D341Med (cell line): ENCODE measurements at regions not wholly inside any gene's neighbourhood (a gene's known extent, or its start where the extent isn't known, plus 50 kb on each side); places are given as distances from the start of the nearest gene placed in this dataset.
"Not testable (repeated sequence)": the region's sequence is repeated elsewhere in the genome, so short reads cannot be mapped to it uniquely, and the experiment has no call there.

Experiments
- DNase-seq: peaks from one replicate; pipeline ENCODE4 v3.0.0; 2012; ENCODE audit warnings: low spot score

DNA sequence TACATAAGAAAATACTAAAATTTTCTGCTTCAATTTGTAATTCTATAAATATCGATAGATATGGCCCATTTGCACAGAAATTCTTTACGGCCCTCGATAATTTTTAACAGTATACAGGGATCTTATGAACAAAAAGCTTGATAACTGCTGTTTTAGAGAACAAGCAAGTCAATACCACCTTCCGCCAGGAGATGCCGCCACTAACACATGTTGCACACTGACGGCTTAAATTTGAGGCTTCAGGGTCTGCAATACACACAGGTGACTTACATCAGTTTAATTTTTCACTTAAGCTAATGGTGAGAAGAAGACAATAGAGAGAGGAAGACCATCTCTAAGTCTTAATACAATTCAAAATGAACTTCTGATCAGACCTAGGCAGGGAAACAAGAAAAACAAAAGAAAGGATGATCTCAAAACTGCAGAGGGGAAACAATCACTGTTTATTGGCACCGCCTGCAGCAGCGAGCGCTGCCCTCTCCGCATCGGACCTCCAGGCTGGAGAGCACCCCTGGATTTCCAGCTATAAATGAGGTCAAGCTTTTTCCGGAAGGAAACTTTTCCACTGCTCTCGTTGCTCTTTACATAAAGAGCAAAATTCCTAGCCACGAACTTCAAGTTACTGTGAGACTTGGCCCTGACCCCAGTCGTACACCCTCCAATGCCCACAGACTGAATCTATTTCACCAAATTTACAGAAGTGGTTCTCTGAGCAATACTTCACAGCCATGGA lies 53.9 kb downstream of the OTOR start:
- DNase-seq = peak; percentile 60

DNA sequence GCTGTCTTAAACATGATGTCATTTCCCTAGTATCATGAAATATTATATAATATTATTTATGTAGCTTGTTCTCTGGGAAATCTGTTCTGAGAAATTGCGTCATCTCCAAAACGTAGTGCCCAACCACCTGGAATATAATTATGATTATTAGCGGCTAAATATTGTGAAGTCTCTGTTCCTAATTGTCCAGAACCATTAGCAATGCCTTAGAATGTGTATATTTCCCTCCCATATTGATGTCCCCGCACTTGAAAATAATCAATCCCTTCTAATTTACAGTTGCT lies 54.4 kb downstream of the OTOR start:
- no peak for DNase-seq

DNA sequence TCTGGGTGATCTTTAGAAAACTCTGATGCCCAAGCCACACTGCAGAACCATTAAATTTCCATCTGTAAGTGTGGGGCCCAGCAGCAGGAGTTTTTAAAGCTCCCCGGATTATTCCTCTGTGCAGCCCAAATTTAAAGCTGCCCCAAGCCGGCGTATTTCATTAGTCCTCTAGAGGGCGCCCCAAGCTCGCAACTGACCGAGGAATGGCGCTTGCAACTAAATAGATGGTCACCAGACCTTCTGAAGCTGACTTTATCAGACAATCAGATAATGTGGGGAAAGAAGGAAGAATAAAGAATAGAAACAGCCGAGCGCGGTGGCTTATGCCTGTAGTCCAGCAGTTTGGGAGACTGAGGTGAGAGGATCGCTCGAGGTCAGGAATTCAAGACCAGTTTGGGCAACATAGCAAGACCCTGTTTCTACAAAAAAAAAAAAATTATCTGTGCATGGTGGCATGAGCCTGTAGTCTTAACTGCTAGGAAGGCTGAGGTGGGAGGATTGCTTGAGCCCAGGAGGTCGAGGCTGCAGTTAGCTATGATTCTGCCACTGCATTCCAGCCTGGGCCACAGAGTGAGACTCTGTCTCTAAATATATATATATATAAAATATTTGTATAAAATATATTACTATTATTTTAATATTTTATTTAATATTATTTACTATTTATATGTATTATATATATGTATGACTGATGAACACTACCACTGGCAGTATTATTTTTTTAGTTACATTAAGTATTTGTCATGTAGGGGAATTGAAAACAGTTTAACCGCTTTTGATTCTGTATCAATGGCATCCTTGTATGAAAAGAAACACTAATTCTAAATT lies 56.0 kb downstream of the OTOR start:
- peak; percentile 76 for DNase-seq

- DNase-seq = no peak
Observed at GRCh38 chr20:16804793-16805187, 56.6 kb downstream of the OTOR start.

- no peak for DNase-seq
Observed at GRCh38 chr20:16806061-16806460, 57.9 kb downstream of the OTOR start.

GRCh38 chr20:16806886-16807285 lies 58.7 kb downstream of the OTOR start:
- no peak for DNase-seq

DNA sequence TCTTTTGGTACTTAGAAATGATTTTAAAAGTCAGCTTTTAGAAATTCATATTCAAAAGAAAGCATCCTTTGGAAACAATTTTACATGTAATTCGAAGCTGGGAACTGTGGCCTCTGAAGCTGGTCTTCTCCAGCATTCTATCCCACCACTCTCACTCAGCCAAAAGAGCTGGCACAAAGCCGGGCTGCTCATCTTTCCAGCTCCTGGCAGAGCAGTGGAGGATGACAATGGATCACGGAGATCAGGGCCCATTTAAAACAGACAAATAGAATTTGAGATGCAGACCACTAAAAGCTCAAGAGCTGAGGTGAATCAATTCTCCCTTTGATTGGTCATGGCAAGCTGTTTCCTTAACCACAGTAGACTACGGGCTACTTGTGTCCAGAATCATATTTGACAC lies 60.6 kb downstream of the OTOR start:
- no peak for DNase-seq

GRCh38 chr20:16810216-16810615 lies 62.1 kb downstream of the OTOR start:
- DNase-seq = no peak

GRCh38 chr20:16816192-16816591 lies 68.0 kb downstream of the OTOR start:
- no peak for DNase-seq

GRCh38 chr20:16819483-16819882 lies 71.3 kb downstream of the OTOR start:
- DNase-seq = no peak

GRCh38 chr20:16821211-16822089 lies 73.3 kb downstream of the OTOR start:
- peak; percentile 73 for DNase-seq

GRCh38 chr20:16824664-16825063 lies 76.5 kb downstream of the OTOR start:
- no peak for DNase-seq

DNA sequence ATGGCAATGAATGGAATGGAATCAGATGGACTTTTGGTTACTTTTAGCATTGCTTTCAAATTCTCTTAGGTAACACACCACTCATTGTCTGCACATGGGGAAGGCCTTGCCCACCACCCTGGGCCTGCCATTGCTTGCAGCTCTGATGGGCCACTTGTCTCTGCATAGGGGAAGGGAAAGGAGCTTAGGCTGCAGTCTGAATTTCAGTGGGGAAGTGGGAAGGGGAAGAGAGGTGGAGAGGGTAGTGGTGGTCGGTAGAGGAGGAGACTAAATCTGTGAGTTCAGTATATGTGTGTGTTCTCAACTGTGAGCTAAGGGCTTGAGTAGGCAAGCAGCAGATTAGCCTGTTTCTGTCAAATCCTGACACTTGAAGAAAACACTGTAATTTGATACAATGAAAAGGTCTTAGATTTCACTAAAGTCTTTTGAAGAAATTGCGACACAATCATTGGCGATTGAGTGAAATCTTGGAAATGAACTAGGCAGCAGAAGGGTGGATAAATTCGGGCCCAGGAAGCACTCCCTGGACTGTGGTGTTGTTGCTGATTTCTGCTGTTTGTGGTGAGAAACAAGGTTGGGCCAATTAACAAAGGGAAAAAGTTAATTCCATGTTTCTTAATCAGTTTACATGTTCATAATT lies 80.6 kb downstream of the OTOR start:
- DNase-seq = no peak

DNA sequence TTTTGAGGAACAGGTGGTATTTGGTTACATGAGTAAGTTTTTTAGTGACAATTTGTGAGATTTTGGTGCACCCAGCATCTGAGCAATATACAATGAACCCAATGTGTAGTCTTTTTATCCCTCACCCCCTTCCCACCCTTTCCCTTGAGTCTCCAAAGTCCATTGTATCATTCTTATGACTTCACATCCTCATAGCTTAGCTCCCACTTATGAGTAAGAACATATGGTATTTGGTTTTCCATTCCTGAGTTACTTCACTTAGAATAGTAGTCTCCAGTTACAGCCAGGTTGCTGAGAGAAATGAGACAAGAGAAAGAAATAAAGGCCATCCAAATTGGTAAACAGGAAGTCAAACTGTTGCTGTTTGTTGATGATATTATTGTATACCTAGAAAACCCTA lies 87.5 kb downstream of the OTOR start:
- DNase-seq = not testable (repeated sequence)

DNA sequence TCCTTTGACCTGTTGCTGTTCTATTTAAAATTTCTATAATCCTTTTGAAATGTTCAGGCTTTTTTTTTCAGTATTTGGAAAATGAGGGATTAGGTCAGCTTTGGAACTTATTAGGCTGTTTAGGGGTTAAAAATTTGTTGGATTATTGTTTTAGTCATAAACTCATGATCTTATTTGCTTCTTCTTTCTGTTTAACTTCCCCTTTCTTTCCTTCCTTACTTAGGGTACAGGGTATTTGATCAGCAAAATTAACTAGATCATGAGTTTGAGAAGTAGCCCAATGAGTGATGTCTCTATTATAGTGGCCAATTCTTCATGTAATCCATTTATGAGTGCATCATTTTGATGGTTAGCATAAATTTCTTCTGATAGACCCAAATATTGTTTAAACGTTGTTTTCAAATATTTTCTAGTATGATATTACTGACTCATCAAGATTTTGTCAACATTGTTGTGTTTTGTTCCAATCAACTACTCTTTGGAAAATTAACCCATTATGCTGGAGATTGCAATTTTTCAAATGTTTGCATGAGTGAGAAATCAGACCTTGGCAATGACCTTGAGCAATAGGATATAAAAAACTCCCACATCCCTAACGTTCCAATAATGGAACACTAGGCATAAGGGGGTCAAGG lies 94.4 kb downstream of the OTOR start:
- DNase-seq = no peak

DNA sequence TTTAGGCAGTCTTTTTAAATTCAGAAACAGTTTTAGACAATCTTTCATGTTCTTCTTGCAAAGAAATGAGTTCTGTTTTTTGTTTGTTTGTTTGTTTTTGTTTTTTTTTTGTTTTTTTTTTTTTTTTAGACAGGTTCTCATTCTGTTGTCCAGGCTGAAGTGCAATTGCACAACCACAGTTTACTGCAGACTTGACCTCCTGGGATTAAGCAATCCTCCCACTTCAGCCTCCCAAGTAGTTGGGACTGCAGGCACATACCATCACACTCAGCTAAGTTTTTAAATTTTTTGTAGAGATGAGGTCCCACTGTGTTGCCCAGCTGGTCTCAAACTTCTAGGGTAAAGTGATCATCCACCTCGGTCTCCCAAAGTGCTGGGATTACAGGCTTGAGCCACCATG lies 96.2 kb downstream of the OTOR start:
- DNase-seq = no peak

DNA sequence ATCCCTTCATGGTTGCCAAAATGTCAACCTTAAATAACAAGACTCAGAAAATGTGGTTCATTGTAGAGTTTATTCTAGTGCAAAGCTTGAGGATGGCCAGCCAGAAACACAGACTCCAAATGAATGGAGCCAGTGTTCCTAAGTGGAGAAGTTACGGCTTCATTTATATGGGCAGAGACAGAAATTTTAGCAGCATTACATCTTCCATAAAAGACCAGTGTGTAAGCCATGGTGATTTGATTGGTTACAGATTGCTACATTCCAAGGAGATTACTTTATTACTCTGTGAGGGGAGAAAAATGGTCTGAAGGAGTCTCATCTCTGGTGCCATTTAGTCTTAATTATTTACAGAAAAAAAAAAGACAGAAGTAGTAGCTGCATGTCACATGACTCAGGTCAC lies 97.8 kb downstream of the OTOR start:
- DNase-seq = no peak

- DNase-seq = no peak
Observed at GRCh38 chr20:16848061-16848460, 99.9 kb downstream of the OTOR start.

DNA sequence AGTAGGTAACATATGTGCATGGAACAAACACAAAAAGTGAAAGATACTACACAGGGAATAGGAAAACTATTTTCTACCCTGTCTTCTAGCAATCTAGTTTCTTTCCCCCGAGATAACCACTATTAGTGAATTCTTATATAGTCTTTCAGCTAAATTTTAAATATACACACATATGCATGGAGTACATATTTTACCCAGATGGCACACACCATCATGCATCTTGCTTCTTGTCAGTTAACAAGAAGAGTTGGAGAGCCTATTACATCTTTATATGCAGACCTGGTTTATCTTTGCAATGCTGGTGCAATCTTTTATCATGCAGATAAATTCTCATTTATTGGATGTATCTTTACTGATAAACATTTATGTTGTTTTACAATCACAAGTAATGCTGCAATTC lies 100.4 kb downstream of the OTOR start:
- no peak for DNase-seq

GRCh38 chr20:16860914-16861313 lies 112.8 kb downstream of the OTOR start:
- no peak for DNase-seq

- DNase-seq = no peak
Observed at GRCh38 chr20:16861708-16862107, 113.5 kb downstream of the OTOR start.

DNA sequence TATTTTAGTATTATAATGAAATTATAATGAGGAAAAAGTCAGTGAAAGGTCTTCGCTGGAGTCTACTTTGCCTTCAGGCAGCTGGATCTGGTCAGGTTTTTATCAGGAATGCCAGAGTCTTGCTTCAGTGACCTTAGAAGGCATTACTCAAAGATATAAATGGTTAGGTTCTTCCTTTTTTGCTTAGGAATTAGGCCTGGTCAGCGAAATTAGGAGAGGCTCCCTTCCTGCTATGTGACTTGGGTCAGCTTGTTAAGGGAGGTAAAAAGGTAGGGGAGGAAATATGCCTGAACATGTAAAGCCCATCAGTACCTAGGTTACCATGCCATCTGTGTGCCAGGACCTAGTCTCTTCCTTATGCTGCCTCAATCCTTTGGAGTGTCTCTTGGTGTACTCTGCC lies 115.1 kb downstream of the OTOR start:
- DNase-seq = no peak
